Stimulated activated CD4-positive, alpha-beta T cell treated with anti-CD3 and anti-CD28 coated beads, Interleukin-1b, Interleukin-23, amount 100 ng/mL, for 24 hours (primary cell): ENCODE measurements at regions not wholly inside any gene's neighbourhood (a gene's known extent, or its start where the extent isn't known, plus 50 kb on each side); places are given as distances from the start of the nearest gene placed in this dataset.
"Not testable (repeated sequence)": the region's sequence is repeated elsewhere in the genome, so short reads cannot be mapped to it uniquely, and the experiment has no call there.

ENCODE experiments used
- DNase-seq, 4 experiments: peaks; one replicate each; pipeline ENCODE4 v3.0.0-alpha.2; 2020; ENCODE audit warnings: low read depth in 4 of 4, low spot score in 1 of 4

DNA sequence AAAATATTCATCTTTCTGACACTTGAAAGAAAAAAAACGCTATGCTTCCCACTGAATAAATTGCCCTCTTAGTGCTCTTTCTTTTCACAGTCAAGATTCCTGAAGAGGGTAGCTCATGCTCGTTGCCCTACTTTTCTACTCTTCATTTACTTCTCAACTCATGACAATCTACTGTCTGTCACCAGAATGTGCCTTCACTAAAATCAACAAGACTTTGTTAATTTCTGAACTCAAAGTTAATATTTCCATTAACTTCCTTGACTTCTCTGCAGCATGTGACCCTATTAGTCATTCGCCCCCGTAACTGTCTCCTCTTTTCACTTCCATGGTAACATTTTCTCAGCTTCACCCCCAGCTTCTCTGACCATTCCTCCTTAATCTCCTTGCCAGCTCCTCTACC lies 98.9 kb upstream of the MAPRE2 start:
- no peak for DNase-seq

DNA sequence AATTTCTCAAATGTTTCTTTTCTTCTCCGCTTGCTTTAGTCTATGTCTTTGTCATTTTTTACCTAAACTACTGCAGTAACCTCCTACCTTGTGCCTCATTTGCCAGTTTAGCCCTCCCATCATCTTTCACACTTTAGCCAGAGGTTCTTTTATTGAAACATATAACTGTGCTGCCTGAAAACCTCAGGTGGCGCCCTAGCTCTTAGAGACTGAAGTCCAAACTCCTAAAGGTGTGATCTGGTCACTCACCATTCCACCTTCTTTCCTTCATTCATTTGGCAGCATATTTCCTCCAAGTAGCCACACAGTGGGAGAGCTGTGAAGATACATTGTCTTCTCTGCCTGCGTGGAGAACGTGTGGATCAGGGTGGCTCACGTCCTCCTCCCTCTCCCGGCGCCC lies 98.2 kb upstream of the MAPRE2 start:
- no peak for DNase-seq

DNA sequence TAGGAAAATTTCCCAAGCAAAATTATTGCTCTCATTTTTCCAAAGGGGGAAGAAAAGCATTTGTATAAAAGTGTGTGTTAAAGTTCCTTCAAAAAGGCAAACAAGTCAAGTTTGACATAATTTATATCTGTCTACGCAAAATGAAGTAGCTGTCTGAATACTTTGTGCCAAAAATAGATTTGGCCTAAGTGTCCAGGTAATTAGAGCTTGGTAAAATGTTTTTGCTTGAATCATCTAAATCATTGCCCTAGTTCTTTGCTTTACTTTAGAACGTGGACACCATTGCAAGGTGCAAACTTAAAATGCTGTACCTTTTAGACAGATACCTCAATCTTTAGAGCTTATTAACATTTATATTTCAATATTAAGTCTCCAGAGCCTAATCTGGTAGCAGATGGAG lies 97.6 kb upstream of the MAPRE2 start:
- no peak for DNase-seq

DNA sequence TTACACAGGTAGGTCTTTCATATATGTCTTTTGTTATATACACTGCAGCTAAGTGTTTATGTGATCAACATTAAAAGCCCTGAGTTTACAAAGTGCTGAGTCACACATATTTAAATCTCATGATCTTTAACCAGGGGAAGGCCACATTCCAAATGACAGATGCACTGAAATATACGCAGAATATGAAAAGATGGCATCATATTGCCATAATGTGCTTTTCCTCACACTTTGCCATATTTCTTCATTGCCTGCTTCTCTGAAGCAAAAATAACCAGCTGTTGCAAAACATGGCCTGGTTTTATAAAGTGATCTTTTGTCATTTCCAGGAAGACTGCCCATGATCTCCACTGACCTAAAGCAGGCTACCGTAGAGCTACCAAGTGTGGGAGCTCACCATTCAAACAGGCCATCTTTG lies 93.5 kb upstream of the MAPRE2 start:
- no peak for DNase-seq

DNA sequence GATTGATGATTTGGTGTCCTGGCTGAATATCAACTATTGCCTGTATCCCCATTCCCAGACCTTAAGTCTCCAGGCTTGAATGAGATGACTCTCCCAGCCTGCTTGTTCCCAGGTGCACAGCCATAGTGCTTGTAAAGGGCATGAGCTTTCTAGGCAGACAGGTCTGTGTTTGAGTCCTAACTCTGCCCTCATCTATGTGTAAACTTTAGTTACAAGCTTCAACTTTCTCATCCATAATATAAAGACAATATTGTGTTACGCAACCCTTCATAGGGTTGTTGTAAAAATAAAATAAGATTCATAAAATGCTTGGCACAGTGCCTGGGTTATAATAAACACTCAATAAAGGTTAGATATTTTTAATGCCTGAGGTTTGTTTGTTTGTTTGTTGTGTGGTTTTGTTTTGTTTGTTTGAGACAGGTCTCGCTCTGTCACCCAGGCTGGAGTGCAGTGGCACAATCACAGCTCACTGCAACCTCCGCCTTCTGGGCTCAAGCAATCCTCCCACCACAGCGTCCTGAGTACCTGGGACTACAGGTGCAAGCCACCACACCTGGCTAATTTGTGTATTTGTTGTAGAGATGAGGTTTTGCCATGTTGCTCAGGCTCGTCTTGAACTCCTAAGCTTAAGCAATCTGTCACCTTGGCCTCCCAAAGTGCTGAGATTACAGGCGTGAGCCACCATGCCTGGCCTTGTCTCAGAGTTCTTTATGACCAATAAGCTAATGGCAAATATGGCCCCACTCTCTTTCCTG lies 89.4 kb upstream of the MAPRE2 start:
- DNase-seq: no peak

DNA sequence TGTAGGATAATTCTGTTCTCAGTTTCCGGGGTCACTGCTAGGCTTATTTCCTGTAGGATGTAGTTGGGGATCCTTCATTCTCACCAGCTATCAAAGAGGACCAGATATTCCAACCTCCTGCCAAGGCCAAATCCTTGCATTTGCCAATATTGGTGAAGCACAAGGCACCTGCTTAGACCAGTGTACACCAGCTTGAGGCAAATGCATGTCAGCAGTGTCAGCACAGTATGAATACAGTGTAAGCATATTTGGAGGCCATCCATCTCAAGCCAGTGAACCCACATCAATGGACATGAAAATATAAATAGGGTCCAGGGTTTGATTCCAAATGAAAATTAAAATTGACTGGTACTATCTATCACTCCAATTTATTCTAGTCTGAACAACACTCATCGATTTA lies 88.0 kb upstream of the MAPRE2 start:
- DNase-seq: no peak

DNA sequence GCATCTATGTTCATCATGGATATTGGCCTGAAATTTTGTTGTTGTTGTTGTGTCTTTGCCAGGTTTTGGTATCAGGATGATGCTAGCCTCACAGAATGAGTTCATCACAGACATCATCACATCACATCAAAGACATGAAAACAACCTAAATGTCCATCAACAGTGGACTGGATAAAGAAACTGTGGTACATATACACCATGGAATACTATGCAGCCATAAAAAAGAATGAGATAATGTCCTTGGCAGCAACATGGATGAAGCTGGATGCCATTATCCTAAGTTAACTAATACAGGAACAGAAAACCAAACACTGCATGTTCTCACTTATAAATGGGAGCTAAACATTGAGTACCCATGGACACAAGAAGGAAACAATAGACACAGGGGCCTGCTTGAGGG lies 85.7 kb upstream of the MAPRE2 start:
- not testable (repeated sequence) for DNase-seq

DNA sequence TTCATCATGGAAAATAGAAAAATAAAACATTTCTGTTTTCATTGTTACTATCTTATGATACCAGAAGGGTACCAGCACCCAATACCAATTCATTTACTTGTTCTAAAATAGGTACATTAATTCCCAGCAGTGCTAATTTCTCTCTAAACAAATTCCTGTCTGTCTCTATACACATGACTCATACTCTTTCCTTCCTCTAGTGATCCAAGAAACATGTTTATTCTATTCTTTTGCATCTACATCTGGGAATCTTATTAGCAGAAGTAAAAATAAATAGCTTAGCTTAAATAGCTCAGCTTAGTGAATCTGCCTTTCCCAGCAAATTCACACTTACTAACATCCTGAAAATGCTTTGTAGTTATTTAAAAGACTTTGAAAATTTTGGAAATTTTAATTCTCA lies 84.5 kb upstream of the MAPRE2 start:
- DNase-seq: no peak

GRCh38 chr18:34957119-34957863 lies 83.9 kb upstream of the MAPRE2 start:
- no peak for DNase-seq

DNA sequence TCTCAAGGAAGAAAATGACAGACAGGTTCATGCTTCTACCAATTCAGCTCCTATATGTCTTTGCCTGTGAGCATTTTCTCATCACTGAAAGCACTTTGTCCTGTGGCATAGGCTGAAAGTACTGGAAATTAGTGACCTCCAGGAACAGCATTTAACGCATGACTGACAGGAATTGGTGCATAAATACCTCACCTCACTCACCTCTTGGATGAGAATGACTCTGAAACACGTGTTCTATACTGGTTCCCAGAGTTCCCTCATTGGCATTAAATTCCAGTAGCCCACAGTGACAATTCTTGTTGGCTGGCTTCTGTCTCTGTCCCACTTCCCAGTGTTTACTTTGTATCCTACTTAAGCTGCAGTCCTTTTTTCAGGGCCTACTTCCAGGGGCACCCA lies 83.4 kb upstream of the MAPRE2 start:
- no peak for DNase-seq

- DNase-seq: no peak
Observed at GRCh38 chr18:34959211-34959829, 81.9 kb upstream of the MAPRE2 start.

DNA sequence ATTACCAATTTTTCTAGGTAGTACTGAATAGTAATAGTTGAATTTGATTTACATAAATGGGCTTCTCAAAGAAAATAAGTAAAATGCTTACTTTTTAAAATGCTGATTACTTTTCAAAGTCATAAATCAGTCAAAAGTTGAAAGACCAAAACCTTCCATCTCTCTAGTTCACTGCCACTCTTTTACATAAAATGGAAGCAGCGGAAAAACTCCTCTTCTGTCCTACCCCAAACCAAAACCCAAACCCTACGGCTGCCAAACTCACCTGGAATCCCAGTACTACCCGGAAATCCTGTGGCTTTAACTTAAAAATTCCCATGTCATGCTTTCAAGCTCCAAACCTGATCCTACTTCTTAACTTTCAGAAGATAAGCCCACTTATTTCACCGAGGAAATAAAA lies 81.2 kb upstream of the MAPRE2 start:
- no peak for DNase-seq

- DNase-seq: no peak
Observed at GRCh38 chr18:34965108-34965507, 76.1 kb upstream of the MAPRE2 start.

DNA sequence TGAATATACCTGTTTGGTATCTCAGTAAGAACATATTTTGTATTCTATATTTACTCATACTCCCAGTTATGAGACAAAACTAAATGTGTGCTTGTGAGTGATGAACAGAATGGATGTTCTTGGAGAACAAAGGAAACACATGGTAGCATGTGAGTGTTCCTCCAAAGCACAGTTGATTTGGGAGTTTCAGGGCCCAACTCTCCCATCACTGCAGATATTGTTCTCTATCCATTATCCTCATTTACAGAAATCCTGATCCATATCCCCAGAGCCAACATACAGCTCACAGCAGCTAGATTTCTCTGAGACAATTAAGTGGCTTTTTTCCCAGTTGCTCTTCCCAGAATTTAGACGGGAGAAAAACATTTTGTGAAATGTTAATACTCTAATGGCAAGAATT lies 75.6 kb upstream of the MAPRE2 start:
- no peak for DNase-seq

DNA sequence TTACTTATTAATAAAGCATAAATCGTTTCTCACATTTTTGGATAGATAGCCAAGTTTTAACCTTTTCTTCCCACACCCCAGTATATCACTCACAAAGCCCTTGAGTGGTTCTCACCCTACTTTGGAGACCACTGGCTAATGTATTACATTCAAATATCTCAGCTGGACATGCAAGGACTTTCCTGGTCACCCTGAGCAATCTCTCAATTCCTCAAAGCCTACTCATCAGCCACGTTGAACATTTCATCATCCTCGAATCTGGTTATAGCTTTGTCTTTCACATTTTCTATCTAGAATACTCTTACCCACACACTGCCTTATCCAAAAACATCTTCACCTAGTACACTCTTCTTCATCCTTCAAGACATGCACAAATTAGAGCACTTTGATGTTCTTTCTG lies 71.1 kb upstream of the MAPRE2 start:
- no peak for DNase-seq

DNA sequence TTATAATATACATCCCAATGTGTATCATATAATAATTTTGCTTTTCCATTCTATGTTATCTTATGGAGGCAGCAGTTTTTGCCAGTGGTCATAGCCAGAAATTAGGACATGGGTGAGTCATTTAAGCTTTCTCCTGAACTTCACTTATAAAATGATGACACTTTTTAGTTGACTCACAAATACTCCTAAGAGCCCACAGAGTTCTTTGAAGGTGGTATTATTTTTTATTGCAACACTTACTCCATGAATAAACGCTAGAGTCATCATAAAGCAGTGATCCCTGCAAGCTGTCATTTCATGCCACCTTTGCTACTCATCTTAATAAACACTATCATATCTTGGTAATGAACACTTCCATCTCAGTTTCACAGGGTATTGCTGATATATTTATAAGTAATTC lies 69.9 kb upstream of the MAPRE2 start:
- DNase-seq: no peak

DNA sequence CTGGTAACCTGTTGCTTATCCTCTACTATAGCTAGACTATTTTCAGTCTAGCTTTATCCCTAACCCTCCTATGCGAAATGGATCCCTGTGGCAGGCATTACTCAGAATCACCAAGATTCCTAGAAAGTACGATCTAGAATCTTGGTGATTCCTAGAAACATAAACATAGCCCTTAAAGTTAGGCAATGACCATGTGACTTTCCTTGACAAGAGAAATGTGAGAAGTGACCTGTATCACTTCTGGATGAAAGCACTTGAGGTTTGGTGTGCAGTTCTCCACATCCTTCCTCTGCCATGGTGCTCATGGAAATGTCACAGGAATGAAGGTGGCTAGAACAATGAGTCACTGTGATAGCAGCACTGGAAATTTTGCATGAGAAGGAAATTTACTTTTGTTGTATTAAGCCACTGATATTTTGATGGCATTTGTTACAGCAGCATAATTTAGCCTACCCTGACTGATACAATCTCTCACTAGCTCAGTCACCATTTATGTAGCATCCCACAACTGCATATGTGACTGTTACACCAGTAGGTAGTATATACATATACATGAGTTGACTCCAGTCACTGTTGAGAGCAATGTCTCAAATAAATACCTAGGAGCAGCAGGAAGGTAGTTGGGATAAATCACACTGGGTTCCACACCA lies 68.3 kb upstream of the MAPRE2 start:
- no peak for DNase-seq

- DNase-seq: no peak
Observed at GRCh38 chr18:34976123-34976522, 65.1 kb upstream of the MAPRE2 start.

DNA sequence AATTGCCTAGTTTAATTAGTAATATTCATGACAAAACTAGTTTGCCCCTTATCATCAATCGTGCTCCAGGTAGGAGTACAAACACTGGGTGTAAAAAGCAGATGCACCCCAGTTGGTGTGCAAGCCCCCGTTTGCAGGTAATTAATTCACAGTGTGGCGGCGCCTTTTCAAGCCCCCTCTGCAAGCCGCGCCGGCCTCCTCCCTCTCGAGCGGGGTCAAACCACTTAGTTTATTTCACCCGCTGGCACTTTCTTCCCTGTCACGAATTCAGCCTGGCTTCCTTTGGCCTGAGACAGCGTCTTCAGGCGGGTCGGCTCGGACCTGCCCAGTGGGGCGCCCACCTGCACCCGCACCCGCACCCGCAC lies 64.7 kb upstream of the MAPRE2 start:
- no peak for DNase-seq

GRCh38 chr18:34976899-34977837 lies 64.0 kb upstream of the MAPRE2 start:
- peak; percentile 30 to 65 (median 60) for DNase-seq
